ENCODE measurements at regions not wholly inside any gene's neighbourhood (a gene's known extent, or its start where the extent isn't known, plus 50 kb on each side); places are given as distances from the start of the nearest gene placed in this dataset.

GRCh38 chr12:53872367-53872766, 66.3 kb upstream of the HOXC13 start (continued):
- TF ChIP-seq CHD7 (IDR thresholded peaks at IDR 0.05; ENCODE audit: insufficient replicate concordance, low read length) (no peak), BACH1 (IDR thresholded peaks at IDR 0.05; ENCODE audit: low read length) (no peak), KDM4A (IDR thresholded peaks at IDR 0.05; ENCODE audit: low read depth, low read length, severe bottlenecking) (no peak), CHD1 (IDR thresholded peaks at IDR 0.05; ENCODE audit: low read depth, low read length) (no peak), GTF2F1 (IDR thresholded peaks at IDR 0.05; ENCODE audit: borderline replicate concordance, low read depth, low read length) (no peak), TAF1 (IDR thresholded peaks at IDR 0.05; ENCODE audit: low read depth, low read length) (no peak), MAFK (IDR thresholded peaks at IDR 0.05; ENCODE audit: low read depth, low read length) (no peak)

All from H1 (cell line).